ENCODE measurements at regions not wholly inside any gene's neighbourhood (a gene's known extent, or its start where the extent isn't known, plus 50 kb on each side); places are given as distances from the start of the nearest gene placed in this dataset.

DNA sequence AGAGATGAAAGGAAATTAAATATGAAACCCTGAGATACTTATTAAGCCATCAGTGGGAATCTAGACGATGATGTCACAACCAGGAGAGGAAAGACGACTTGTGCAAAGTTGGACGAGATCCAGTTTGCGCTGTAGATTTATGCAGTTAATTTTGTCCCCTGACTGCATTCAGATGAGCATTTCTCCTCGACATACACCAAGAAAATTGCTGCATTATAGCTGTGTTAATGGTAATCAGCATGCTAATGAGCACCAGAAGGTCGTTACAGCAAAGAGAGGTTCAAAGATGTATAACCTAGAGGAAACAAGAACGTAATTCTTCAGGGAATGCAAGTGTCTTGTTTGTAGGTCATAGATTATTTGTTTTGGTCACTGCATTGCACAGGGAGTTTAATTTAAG lies 371.7 kb downstream of the RBM26 start:
- Histone ChIP-seq H3K4me3 (ENCODE audit: low read depth, low read length) (no peak overlapping the region), H3K27ac (ENCODE audit: extremely low read depth, low read depth, low read length) (no peak overlapping the region), H3K4me1 (ENCODE audit: control insufficient read depth, insufficient read depth, low read length) (no peaks in the 10 kb centered on the region), H3K36me3 (ENCODE audit: control insufficient read depth in 2 of 2, insufficient read depth in 1 of 2, low read length in 2 of 2) (no peaks in the 10 kb centered on the region), H3K9me3 (ENCODE audit: control insufficient read depth, insufficient read depth, low read depth, low read length) (no peaks in the 10 kb centered on the region)
- ChIA-PET POLR2A (no interaction called here), CTCF (interaction anchor here (0.7 kb wide), 1 partner anchor 211 kb away, joined by 3 read pairs; no protein-coding TSS in a partner anchor)
- TF ChIP-seq TCF7L2 (IDR thresholded peaks at IDR 0.05; ENCODE audit: borderline replicate concordance, low read depth, low read length), result peak; percentile 15; the same call in 1 of the 2 replicates
- TF ChIP-seq ZFP41 (tag by site-specific recombination; IDR thresholded peaks at IDR 0.05; ENCODE audit: borderline replicate concordance), result no peak
- peak; percentile 48; the same call in 1 of the 2 replicates for TF ChIP-seq TRIM28 (IDR thresholded peaks at IDR 0.05; ENCODE audit: borderline replicate concordance, low read length)

DNA sequence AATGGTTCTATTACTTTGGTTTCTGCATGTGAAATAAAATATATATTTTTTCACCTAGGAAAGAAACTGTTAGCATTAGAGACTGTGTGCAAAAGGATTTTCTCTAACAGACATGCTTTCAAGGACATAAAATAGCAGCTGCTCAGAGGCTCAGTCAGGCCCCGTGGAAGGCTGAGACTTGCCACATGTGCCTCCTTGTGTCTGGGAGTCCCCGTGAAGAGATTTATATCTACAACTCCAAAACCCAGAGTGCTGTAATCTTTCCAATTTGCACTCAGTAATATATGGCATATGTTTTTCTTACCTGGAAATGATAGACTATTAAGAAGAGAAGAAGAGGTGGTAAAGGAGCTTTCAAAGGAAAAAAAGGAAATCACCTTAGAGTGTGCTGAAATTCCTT lies 371.6 kb upstream of the OBI1 start:
- ChIA-PET POLR2A (no interaction called here), CTCF (no interaction called here)
- H3K36me3 ChIP-seq (ENCODE audit: control insufficient read depth in 2 of 2, insufficient read depth in 1 of 2, low read length in 2 of 2), result no peaks in the 10 kb centered on the region
- no peaks in the 10 kb centered on the region for H3K4me1 ChIP-seq (ENCODE audit: control insufficient read depth, insufficient read depth, low read length)
- no peak for TF ChIP-seq ZNF354C (tag by site-specific recombination; IDR thresholded peaks at IDR 0.05; ENCODE audit: borderline replicate concordance, low read depth)
- TF ChIP-seq, protein P1, sequence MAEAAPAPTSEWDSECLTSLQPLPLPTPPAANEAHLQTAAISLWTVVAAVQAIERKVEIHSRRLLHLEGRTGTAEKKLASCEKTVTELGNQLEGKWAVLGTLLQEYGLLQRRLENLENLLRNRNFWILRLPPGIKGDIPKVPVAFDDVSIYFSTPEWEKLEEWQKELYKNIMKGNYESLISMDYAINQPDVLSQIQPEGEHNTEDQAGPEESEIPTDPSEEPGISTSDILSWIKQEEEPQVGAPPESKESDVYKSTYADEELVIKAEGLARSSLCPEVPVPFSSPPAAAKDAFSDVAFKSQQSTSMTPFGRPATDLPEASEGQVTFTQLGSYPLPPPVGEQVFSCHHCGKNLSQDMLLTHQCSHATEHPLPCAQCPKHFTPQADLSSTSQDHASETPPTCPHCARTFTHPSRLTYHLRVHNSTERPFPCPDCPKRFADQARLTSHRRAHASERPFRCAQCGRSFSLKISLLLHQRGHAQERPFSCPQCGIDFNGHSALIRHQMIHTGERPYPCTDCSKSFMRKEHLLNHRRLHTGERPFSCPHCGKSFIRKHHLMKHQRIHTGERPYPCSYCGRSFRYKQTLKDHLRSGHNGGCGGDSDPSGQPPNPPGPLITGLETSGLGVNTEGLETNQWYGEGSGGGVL (tag by site-specific recombination; IDR thresholded peaks at IDR 0.05), result no peak
- H3K27ac ChIP-seq (ENCODE audit: extremely low read depth, low read depth, low read length), result no peak overlapping the region
- no peaks in the 10 kb centered on the region for H3K9me3 ChIP-seq (ENCODE audit: control insufficient read depth, insufficient read depth, low read depth, low read length)
- no peak overlapping the region for H3K4me3 ChIP-seq (ENCODE audit: low read depth, low read length)

GRCh38 chr13:79018166-79018565 lies 359.2 kb upstream of the OBI1 start:
- CTCF ChIA-PET, result interaction anchor here (0.6 kb wide), 1 partner anchor 523 kb away, joined by 3 read pairs; no protein-coding TSS in a partner anchor
- H3K4me3 ChIP-seq (ENCODE audit: low read depth, low read length), result no peak overlapping the region
- H3K36me3 ChIP-seq (ENCODE audit: control insufficient read depth in 2 of 2, insufficient read depth in 1 of 2, low read length in 2 of 2), result no peaks in the 10 kb centered on the region
- POLR2A ChIA-PET, result no interaction called here
- TF ChIP-seq ZNF248 (tag by site-specific recombination; IDR thresholded peaks at IDR 0.05), result no peak
- TF ChIP-seq ZNF626 (tag by site-specific recombination; IDR thresholded peaks at IDR 0.05), result no peak
- no peak for TF ChIP-seq MYNN (tag by site-specific recombination; IDR thresholded peaks at IDR 0.05; ENCODE audit: borderline replicate concordance)
- no peak for TF ChIP-seq ZNF175 (tag by site-specific recombination; IDR thresholded peaks at IDR 0.05)
- TF ChIP-seq KLF9 (tag by site-specific recombination; IDR thresholded peaks at IDR 0.05; ENCODE audit: low read depth), result no peak
- TF ChIP-seq GLIS2 (tag by site-specific recombination; IDR thresholded peaks at IDR 0.05), result no peak
- no peak for TF ChIP-seq SP7 (tag by site-specific recombination; IDR thresholded peaks at IDR 0.05)
- TF ChIP-seq ZNF747 (tag by site-specific recombination; IDR thresholded peaks at IDR 0.05), result no peak
- no peak for TF ChIP-seq ZXDB (tag by site-specific recombination; IDR thresholded peaks at IDR 0.05)
- TF ChIP-seq ZNF24 (tag by site-specific recombination; IDR thresholded peaks at IDR 0.05), result no peak
- TF ChIP-seq, protein P2, sequence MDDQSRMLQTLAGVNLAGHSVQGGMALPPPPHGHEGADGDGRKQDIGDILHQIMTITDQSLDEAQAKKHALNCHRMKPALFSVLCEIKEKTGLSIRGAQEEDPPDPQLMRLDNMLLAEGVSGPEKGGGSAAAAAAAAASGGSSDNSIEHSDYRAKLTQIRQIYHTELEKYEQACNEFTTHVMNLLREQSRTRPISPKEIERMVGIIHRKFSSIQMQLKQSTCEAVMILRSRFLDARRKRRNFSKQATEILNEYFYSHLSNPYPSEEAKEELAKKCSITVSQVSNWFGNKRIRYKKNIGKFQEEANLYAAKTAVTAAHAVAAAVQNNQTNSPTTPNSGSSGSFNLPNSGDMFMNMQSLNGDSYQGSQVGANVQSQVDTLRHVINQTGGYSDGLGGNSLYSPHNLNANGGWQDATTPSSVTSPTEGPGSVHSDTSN (CRISPR knock-in tag; IDR thresholded peaks at IDR 0.05), result no peak
- TF ChIP-seq ZNF664 (tag by site-specific recombination; IDR thresholded peaks at IDR 0.05), result no peak
- TF ChIP-seq ZNF366 (tag by site-specific recombination; conservative IDR thresholded peaks at IDR 0.05), result no peak
- TF ChIP-seq ZBTB17 (tag by site-specific recombination; IDR thresholded peaks at IDR 0.05), result no peak
- TF ChIP-seq ZSCAN18 (tag by site-specific recombination; IDR thresholded peaks at IDR 0.05), result no peak
- no peak for TF ChIP-seq KLF8 (tag by site-specific recombination; IDR thresholded peaks at IDR 0.05)
- TF ChIP-seq PRDM1 (tag by site-specific recombination; IDR thresholded peaks at IDR 0.05), result no peak
- no peak for TF ChIP-seq ZNF518A (tag by site-specific recombination; conservative IDR thresholded peaks at IDR 0.05; ENCODE audit: low read depth)
- H3K9me3 ChIP-seq (ENCODE audit: control insufficient read depth, insufficient read depth, low read depth, low read length), result no peaks in the 10 kb centered on the region
- H3K4me1 ChIP-seq (ENCODE audit: control insufficient read depth, insufficient read depth, low read length), result no peaks in the 10 kb centered on the region
- H3K27ac ChIP-seq (ENCODE audit: extremely low read depth, low read depth, low read length), result no peak overlapping the region
